HEK293T (cell line): ENCODE measurements at regions not wholly inside any gene's neighbourhood (a gene's known extent, or its start where the extent isn't known, plus 50 kb on each side); places are given as distances from the start of the nearest gene placed in this dataset.

ENCODE experiments used
- ELF4 ChIP-seq: fragments of 450-650 bp; IDR thresholded peaks from 2 replicates; pipeline ENCODE4 v1.6.1; 2017; ENCODE audit warnings: antibody characterized with exemption
- FOXM1 ChIP-seq: fragments of 450-650 bp; IDR thresholded peaks from 2 replicates; pipeline ENCODE4 v1.6.1; 2017; ENCODE audit warnings: mild to moderate bottlenecking, borderline replicate concordance
- L3MBTL2 ChIP-seq: fragments of 450-650 bp; conservative IDR thresholded peaks from 2 replicates; pipeline ENCODE4 v1.6.1; 2016; ENCODE audit warnings: mild to moderate bottlenecking

- no peak for TF ChIP-seq ELF4
- TF ChIP-seq FOXM1: no peak
- no peak for TF ChIP-seq L3MBTL2
Observed at GRCh38 chr13:53197424-53197823, 168.8 kb downstream of the OLFM4 start.
